H9 (cell line): ENCODE measurements at regions not wholly inside any gene's neighbourhood (a gene's known extent, or its start where the extent isn't known, plus 50 kb on each side); places are given as distances from the start of the nearest gene placed in this dataset.

ENCODE experiments used
- DNase-seq: peaks from one replicate; pipeline ENCODE4 v3.0.0-alpha.2; 2017
- H2AFZ ChIP-seq: one replicate; pipeline ENCODE4 v1.6.1; 2013; ENCODE audit warnings: mild to moderate bottlenecking, low read length, control low read depth, moderate library complexity
- H2AK5ac ChIP-seq: 2 replicates; pipeline ENCODE4 v1.6.1; 2013; ENCODE audit warnings: low read length, control low read depth, mixed read lengths; ENCODE audit not compliant: insufficient read length
- H2BK120ac ChIP-seq: one replicate; pipeline ENCODE4 v1.6.1; 2013; ENCODE audit warnings: low read depth, mild to moderate bottlenecking, low read length, control low read depth, inconsistent platforms; ENCODE audit not compliant: poor library complexity, severe bottlenecking
- H2BK12ac ChIP-seq: 2 replicates; pipeline ENCODE4 v1.6.1; 2013; ENCODE audit warnings: low read length, control low read depth, mixed read lengths, low read depth; ENCODE audit not compliant: insufficient read length
- H2BK15ac ChIP-seq: 2 replicates; pipeline ENCODE4 v1.6.1; 2013; ENCODE audit warnings: low read depth, low read length, control low read depth
- H2BK20ac ChIP-seq: one replicate; pipeline ENCODE4 v1.6.1; 2013; ENCODE audit warnings: low read depth, mild to moderate bottlenecking, low read length, control low read depth, inconsistent platforms; ENCODE audit not compliant: poor library complexity, severe bottlenecking
- H2BK5ac ChIP-seq: 2 replicates; pipeline ENCODE4 v1.6.1; 2013; ENCODE audit warnings: low read length, control low read depth, mixed read lengths; ENCODE audit not compliant: insufficient read length
- H3K14ac ChIP-seq: 2 replicates; pipeline ENCODE4 v1.6.1; 2013; ENCODE audit warnings: low read length, control low read depth; ENCODE audit not compliant: insufficient read depth
- H3K18ac ChIP-seq: 2 replicates; pipeline ENCODE4 v1.6.1; 2013; ENCODE audit warnings: low read depth, mild to moderate bottlenecking, mixed read lengths, low read length, control low read depth; ENCODE audit not compliant: insufficient read length
- H3K23ac ChIP-seq: 2 replicates; pipeline ENCODE4 v1.6.1; 2013; ENCODE audit warnings: low read length, control low read depth, mixed read lengths, low read depth; ENCODE audit not compliant: insufficient read length
- H3K23me2 ChIP-seq: 2 replicates; pipeline ENCODE4 v1.6.1; 2013; ENCODE audit warnings: low read depth, mild to moderate bottlenecking, mixed read lengths, low read length, control low read depth; ENCODE audit not compliant: insufficient read length, poor library complexity, severe bottlenecking
- H3K27ac ChIP-seq: 2 replicates; pipeline ENCODE4 v1.5.1; 2013; ENCODE audit warnings: low read length, control low read depth, mixed read lengths, low read depth; ENCODE audit not compliant: insufficient read length
- H3K27me3 ChIP-seq: 2 replicates; pipeline ENCODE4 v1.6.1; 2013; ENCODE audit warnings: low read length, control low read depth, inconsistent platforms; ENCODE audit not compliant: insufficient read depth
- H3K4ac ChIP-seq: 2 replicates; pipeline ENCODE4 v1.6.1; 2013; ENCODE audit warnings: low read depth, mild to moderate bottlenecking, control low read depth, inconsistent platforms, low read length, moderate library complexity
- H3K4me1 ChIP-seq: 2 replicates; pipeline ENCODE4 v1.6.1; 2013; ENCODE audit warnings: low read length, control low read depth, inconsistent platforms; ENCODE audit not compliant: insufficient read depth
- H3K4me2 ChIP-seq: 2 replicates; pipeline ENCODE4 v1.6.1; 2013; ENCODE audit warnings: low read length, control low read depth, mixed read lengths; ENCODE audit not compliant: insufficient read length, insufficient read depth
- H3K56ac ChIP-seq: 2 replicates; pipeline ENCODE4 v1.6.1; 2013; ENCODE audit warnings: low read depth, mild to moderate bottlenecking, mixed read lengths, low read length, control low read depth; ENCODE audit not compliant: insufficient read length
- H3K79me1 ChIP-seq: 2 replicates; pipeline ENCODE4 v1.6.1; 2013; ENCODE audit warnings: low read depth, mild to moderate bottlenecking, moderate library complexity, low read length, control low read depth, inconsistent platforms; ENCODE audit not compliant: insufficient read depth, poor library complexity, severe bottlenecking
- H3K79me2 ChIP-seq: 2 replicates; pipeline ENCODE4 v1.6.1; 2013; ENCODE audit warnings: low read length, control low read depth, inconsistent platforms; ENCODE audit not compliant: insufficient read depth
- H3K9ac ChIP-seq: 2 replicates; pipeline ENCODE4 v1.6.1; 2013; ENCODE audit warnings: low read length, control low read depth, mixed read lengths; ENCODE audit not compliant: insufficient read length; ENCODE audit errors: extremely low read depth
- H3K9me3 ChIP-seq: one replicate; pipeline ENCODE4 v1.6.1; 2013; ENCODE audit warnings: low read depth, low read length, inconsistent platforms; ENCODE audit not compliant: control insufficient read depth
- H3T11ph ChIP-seq: one replicate; pipeline ENCODE4 v1.6.1; 2013; ENCODE audit warnings: mild to moderate bottlenecking, low read length, control low read depth, inconsistent platforms
- H4K20me1 ChIP-seq: one replicate; pipeline ENCODE4 v1.6.1; 2013; ENCODE audit not compliant: control insufficient read depth, insufficient read length, insufficient read depth
- H4K5ac ChIP-seq: 2 replicates; pipeline ENCODE4 v1.6.1; 2013; ENCODE audit warnings: low read depth, mild to moderate bottlenecking, mixed read lengths, low read length, control low read depth; ENCODE audit not compliant: insufficient read length
- H4K8ac ChIP-seq: replicated peaks from 2 replicates; pipeline ENCODE4 v1.6.1; 2013; ENCODE audit warnings: low read length, control low read depth, mixed read lengths, low read depth; ENCODE audit not compliant: insufficient read length
- H4K91ac ChIP-seq: 2 replicates; pipeline ENCODE4 v1.6.1; 2013; ENCODE audit warnings: low read depth, mild to moderate bottlenecking, moderate library complexity, mixed read lengths, low read length, control low read depth; ENCODE audit not compliant: insufficient read length
- H3K27ac Mint-ChIP-seq, 3 experiments: 2 replicates in 2 of 3; 3 replicates in 1 of 3; pipeline ENCODE4 v1.8.0; 2020 to 2021; ENCODE audit warnings: mixed read lengths in 3 of 3, mild to moderate bottlenecking in 1 of 3, moderate library complexity in 1 of 3
- H3K27me3 Mint-ChIP-seq: 2 replicates; pipeline ENCODE4 v1.8.0; 2021; ENCODE audit warnings: low read depth, mild to moderate bottlenecking, moderate library complexity, mixed read lengths
- H3K36me3 Mint-ChIP-seq, 3 experiments: 2 replicates in 2 of 3; 3 replicates in 1 of 3; pipeline ENCODE4 v1.8.0; 2020 to 2021; ENCODE audit warnings: low read depth in 3 of 3, mixed read lengths in 3 of 3; ENCODE audit not compliant: insufficient read depth in 1 of 3
- H3K4me1 Mint-ChIP-seq, 2 experiments: 2 replicates each; pipeline ENCODE4 v1.8.0; 2020; ENCODE audit warnings: mixed read lengths in 2 of 2
- H3K4me3 Mint-ChIP-seq, 2 experiments: 2 replicates in 1 of 2; 3 replicates in 1 of 2; pipeline ENCODE4 v1.8.0; 2020 to 2021; ENCODE audit warnings: mild to moderate bottlenecking in 2 of 2, mixed read lengths in 2 of 2, moderate library complexity in 1 of 2
- H3K9me3 Mint-ChIP-seq, 2 experiments: 2 replicates in 1 of 2; 3 replicates in 1 of 2; pipeline ENCODE4 v1.8.0; 2020; ENCODE audit warnings: mild to moderate bottlenecking in 2 of 2, mixed read lengths in 2 of 2, moderate library complexity in 1 of 2
- WGBS: extraction: QIAGEN DNeasy Blood & Tissue Kit; methylation state at CpG from one replicate; pipeline ENCODE4 v1.1.7; 2013; ENCODE audit warnings: missing lambda C conversion rate, low lambda C conversion rate, mixed read lengths; ENCODE audit not compliant: insufficient read length; ENCODE audit errors: extremely low coverage; 5-methylcytosine and 5-hydroxymethylcytosine counted together
- TF ChIP-seq, protein P1 (sequence below): fragments of 200-600 bp; sonication (generic); conservative IDR thresholded peaks from 3 replicates; pipeline ENCODE4 v1.8.0; 2021; ENCODE audit warnings: antibody characterized with exemption, mild to moderate bottlenecking

DNA sequence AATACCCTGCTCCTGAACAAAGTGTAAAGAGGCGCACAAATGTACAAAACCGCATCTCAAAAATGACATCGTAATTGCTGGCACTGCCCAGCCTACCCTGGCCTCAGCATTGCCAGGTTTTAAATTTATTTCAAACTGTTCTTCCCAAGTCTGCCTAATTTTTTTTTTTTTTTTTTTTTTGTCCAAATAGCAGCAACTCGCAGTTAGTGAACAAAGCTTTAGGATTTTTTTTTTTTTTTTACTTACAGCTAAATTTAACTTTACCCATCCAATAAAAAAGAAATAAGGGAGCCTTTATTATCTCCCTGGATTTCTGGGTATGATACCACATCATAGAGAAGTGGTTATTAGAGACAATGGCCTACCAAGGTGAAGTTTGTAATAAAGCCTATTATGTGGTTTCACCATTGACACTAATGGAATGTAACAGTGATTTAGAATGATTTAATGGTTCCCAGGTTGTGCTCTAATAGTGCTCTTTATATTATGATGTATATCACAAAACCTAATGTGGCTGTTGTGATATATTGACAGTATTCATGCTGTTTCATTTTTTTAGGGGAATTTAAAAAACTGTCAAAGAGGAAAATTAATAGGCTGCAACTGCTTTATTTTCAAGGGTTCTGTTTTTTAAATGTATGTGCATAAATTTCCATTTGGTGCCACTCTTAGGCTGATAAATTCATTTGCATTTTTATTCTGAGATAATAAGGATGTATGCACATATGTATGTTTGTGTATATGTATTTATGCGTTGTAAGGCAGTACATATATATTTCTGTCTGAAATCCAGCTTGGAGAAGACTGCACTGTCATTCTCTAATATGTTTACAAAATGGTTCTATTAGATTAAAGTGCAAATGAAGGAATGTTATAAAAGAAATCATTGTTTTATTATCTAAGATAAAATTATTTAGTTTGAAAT is 309.0 kb downstream of the TFEC start:
- H3T11ph ChIP-seq = peak overlapping the region; percentile 53
- H3K4me1 Mint-ChIP-seq = no peaks in the 10 kb centered on the region; a peak in 1 of 4 replicates
- H2BK5ac ChIP-seq = no peak overlapping the region
- no peaks in the 10 kb centered on the region for H3K36me3 Mint-ChIP-seq
- no peak overlapping the region for H4K91ac ChIP-seq
- no peaks in the 10 kb centered on the region for H3K9me3 ChIP-seq
- no peak overlapping the region for H3K23ac ChIP-seq
- TF ChIP-seq, protein P1, sequence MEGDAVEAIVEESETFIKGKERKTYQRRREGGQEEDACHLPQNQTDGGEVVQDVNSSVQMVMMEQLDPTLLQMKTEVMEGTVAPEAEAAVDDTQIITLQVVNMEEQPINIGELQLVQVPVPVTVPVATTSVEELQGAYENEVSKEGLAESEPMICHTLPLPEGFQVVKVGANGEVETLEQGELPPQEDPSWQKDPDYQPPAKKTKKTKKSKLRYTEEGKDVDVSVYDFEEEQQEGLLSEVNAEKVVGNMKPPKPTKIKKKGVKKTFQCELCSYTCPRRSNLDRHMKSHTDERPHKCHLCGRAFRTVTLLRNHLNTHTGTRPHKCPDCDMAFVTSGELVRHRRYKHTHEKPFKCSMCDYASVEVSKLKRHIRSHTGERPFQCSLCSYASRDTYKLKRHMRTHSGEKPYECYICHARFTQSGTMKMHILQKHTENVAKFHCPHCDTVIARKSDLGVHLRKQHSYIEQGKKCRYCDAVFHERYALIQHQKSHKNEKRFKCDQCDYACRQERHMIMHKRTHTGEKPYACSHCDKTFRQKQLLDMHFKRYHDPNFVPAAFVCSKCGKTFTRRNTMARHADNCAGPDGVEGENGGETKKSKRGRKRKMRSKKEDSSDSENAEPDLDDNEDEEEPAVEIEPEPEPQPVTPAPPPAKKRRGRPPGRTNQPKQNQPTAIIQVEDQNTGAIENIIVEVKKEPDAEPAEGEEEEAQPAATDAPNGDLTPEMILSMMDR = no peak
- peaks cover 2% of the 10 kb centered on the region; the same call in 1 of the 2 replicates for H3K4me1 ChIP-seq
- no peaks in the 10 kb centered on the region for H3K23me2 ChIP-seq
- H3K4me2 ChIP-seq = no peak overlapping the region
- H3K18ac ChIP-seq = no peak overlapping the region
- H3K9ac ChIP-seq = no peak overlapping the region
- DNase-seq = no peak
- H3K9me3 Mint-ChIP-seq = no peaks in the 10 kb centered on the region
- no peak overlapping the region for H2BK15ac ChIP-seq
- no peak overlapping the region for H4K8ac ChIP-seq
- no peak overlapping the region for H3K4me3 Mint-ChIP-seq
- no peak overlapping the region for H2BK12ac ChIP-seq
- H3K27ac ChIP-seq = no peak overlapping the region
- H2BK20ac ChIP-seq = no peak overlapping the region
- H2BK120ac ChIP-seq = no peak overlapping the region
- no peak overlapping the region for H3K14ac ChIP-seq
- no peak overlapping the region for H2AK5ac ChIP-seq
- no peak overlapping the region for H3K56ac ChIP-seq
- no peak overlapping the region for H2AFZ ChIP-seq
- H3K79me2 ChIP-seq = no peaks in the 10 kb centered on the region
- no peaks in the 10 kb centered on the region for H3K27me3 ChIP-seq
- no peaks in the 10 kb centered on the region for H4K20me1 ChIP-seq
- no peaks in the 10 kb centered on the region for H3K79me1 ChIP-seq
- no CpG with 5 or more reads among the region's 5 CpGs for WGBS
- H4K5ac ChIP-seq = no peak overlapping the region
- H3K27ac Mint-ChIP-seq = no peak overlapping the region
- no peaks in the 10 kb centered on the region for H3K27me3 Mint-ChIP-seq
- H3K4ac ChIP-seq = no peak overlapping the region
